Activated CD8-positive, alpha-beta memory T cell treated with anti-CD3 and anti-CD28 coated beads for 48 hours (primary cell): ENCODE measurements at regions not wholly inside any gene's neighbourhood (a gene's known extent, or its start where the extent isn't known, plus 50 kb on each side); places are given as distances from the start of the nearest gene placed in this dataset.

ENCODE experiments used
- DNase-seq, 3 experiments: peaks; one replicate each; pipeline ENCODE4 v3.0.0-alpha.2; 2020; ENCODE audit warnings: low read depth in 2 of 3, low spot score in 2 of 3

DNA sequence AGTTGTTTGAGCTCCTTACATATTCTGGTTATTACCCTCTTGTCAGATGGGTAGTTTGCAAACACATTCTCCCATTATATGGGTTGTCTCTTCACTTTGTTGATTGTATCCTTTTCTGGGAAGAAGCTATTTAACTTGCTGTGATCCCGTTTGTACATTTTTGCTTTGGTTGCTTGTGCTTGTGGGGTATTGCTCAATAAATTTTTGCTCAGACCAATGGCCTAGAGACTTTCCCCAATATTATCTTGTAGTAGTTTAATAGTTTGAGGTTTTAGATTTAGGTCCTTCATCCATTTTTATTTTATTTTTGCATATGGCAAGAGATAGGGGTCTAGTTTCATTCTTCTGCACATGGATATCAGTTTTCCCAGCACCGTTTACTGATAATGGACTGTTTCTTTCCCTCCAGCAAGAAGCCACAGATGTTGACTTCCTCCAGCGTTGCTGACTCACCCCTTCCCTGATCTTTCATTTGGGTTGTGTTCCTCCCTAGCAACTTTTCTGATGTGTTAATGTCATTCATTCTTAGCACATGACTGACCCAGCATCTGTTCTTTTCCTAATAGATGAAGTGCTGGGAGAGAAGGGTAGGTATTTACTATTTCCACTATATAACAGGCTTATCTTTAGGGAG, 166.7 kb upstream of the SGO1 start:
- DNase-seq = no peak

DNA sequence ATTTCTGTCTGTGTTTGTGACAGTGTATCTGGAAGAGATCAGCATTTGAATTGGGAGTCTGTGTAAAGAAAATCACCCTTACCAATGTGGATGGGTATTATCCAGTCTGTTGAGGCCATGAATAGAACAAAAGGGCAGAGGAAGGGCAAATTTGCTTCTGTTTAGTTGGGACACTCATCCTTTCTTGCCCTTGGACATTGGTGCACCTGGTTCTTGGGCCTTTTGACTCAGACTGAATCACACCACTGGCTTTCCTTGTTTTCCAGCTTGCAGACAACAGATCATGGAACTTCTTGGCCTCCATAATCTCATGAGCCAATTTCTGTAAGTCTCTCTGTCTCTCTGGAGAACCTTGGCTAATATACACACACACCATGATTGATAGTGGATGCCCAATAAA, 164.4 kb upstream of the SGO1 start:
- DNase-seq = no peak

DNA sequence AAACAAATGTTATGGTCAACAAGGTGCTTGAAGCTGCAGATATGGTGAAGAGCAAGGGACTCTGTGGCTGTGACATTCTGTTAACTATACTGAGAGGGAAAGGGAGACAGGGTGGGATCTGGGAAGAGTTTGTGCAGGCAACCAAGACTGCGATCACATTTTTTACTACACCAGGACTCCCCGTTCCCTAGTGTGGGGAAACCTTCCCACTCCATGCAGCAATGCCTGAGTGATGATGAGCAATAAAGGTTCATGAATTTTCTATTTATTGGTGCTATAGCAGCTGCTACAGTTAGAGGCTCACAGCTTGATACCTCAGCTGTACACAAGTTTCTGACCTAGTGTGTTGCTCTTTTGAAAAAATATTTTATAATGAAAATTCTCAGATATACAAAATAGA, 160.9 kb upstream of the SGO1 start:
- no peak for DNase-seq

DNA sequence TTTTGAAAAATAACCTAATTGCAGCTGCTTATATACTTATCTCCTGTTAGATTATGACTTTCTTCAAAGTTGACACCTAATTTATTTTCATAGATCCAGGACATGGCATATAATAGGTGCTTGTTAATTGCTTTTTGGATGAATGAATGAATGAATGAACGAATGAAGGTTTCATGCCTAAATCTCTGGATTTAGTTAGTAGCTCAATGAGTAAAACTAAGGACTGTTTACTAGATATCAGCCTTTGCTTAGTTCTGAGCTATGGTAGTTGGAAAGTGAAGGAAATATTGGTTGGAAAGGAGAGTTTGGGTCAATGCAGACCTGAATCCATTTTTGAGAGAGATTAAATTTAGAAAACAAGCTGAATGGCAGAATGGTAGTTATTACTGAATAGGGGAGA, 160.4 kb upstream of the SGO1 start:
- no peak for DNase-seq

DNA sequence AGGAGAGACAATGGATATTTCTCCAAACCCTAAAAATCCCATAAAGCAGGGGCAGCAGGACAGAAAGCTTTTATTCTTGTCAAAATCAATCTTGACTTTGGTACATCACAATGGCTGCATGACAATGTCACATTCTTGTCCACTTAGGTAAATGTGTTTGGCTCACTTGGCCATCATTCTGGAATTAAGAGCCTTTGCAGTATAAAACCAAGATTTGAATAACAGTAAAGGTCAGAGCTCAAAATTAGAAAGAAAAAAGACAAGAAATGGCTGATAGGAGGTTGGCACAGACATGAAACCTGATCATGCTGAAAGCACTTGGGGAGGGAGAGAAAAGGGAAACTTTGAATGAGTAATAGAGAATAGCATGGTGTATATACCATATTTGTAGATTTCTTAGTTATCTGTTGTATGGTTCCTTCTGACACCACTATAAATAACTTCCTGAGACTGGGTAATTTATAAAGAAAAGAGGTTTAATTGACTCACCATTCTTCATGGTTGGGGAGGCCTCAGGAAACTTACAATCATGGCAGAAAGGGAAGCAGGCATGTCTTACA, 158.5 kb upstream of the SGO1 start:
- DNase-seq = no peak

DNA sequence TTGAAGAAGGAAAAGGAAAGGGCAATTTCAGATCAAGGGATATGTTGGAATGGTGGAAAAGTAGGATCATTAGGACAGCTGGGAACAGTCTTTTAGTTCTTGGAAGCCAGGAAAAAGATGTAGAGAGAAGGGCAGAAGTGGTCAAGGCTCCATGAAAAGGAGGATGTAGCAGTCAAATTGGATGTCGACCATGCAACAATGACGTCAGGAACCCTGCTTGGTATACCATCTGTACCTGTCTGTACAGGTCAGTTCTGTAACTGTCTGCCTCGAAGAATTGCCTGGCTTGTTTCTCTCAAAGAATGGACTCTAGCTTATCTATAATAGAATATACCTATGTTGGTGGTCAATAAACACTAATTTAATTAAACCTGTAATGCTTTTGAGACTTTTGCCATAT, 157.8 kb upstream of the SGO1 start:
- no peak for DNase-seq

DNA sequence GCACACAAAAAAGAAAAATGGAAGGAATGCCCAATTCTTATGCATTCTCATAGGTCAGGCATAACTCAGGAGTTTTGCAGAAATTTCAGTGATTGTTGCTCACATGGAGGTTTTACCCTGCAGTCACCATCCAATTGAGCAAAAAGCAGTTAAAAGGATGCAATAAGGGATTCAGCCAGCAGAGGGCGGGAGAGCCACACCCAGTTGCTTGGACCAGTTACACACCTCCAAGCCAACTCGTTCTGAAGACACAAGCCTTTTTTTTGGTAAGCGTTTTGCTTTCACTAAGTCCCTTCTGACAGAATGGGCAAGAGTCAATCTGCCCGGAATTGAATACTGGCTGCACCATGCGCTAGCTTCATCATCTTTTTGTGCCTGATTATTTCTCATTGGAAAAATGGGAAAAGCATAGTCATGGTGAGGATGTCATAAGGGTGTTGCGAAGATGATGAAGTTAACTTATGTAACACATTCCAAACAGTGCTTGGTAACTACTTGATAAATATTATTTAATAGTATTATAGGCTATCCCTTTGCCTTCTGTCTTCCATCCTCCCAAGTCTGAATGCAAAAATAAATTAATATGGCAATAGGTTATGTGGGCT, 154.4 kb upstream of the SGO1 start:
- peak; percentile 11 to 60 (median 14) for DNase-seq

DNA sequence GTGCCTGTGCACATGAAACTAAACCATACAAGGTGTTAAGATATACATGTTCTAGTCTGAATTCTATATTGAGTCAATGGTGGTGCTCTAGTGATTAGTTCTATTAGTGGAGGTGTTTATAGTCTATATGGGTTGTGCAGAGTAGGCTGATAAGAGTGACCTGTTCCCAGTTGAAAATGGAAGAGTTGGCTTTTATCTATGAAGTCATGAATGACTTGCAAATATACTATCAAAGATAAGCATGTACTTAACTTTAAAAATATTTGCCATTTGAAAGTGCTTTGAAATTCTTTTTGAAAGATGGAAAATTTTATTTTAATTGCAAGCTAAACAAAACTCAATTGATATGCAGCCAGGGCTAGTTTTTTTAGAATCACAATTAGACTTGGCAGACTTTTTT, 150.6 kb upstream of the SGO1 start:
- no peak for DNase-seq

DNA sequence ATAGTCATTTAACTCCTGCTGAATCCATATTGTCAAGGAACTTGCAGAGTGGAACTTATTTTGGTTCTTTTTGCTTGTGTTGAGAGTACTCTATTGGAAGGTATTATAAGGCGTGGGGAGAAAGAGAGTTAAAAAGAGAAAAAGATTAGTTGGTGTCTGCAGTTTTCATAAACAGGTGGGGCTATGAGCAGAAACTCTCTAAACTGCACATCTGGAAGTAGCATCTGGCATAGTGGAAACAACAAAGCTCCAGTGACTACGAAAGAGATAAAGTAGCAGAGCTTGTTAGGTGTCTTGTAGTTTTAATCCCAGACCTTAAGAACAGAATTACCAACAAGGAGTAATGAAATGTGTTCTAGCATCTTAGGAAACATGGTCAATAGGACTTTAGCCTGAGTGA, 148.8 kb upstream of the SGO1 start:
- no peak for DNase-seq

DNA sequence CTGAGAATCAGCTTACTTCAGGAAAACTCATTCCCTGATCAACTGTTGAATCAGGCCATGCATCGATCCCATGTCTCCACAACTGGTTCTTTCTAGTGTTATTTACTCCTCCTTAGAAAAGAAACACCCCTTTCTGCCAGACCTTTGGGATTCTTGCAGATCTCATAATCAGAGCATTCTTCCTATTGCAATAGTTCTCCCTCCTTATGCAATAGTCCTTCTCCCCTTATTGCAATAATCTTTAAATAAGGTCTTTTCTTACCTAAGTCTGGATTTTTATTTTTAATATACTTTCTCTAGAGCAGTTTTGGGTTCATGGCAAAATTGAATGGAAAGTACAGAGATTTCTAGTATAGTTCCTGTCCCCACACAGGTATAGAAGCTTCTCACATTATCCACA, 141.9 kb upstream of the SGO1 start:
- DNase-seq = no peak

DNA sequence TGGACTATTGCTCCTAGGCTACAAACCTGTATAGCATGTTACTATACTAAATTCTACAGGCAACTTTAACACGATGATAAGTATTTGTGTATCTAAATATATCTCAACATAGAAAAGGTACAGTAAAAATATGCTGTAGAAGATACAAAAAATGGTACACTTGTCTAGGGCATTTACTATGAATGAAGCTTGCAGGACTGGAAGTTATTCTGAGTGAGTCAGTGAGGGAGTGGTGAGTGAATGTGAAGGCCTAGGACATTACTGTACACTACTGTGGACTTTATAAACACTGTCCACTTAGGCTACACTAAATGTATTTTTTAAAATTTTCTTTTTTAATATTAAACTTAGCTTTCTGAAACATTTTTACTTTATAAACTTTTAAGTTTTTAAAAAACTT, 140.5 kb upstream of the SGO1 start:
- no peak for DNase-seq

DNA sequence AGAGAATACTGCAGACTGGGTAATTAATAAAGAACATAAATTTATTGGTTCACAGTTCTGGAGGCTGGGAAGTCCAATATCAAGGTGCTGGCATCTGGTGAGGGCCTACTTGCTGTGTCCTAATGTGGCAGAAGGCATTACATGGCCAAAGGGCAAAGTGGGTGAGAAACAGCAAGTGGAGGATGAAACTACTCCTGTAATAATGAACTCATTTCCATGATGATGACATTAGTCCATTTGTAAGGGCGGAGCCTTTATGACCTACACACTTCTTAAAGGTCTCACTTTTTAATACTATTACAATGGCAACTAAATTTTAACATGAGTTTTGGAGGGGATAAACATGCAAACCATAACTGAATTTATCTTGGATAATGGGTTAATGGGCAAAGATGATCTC, 139.6 kb upstream of the SGO1 start:
- no peak for DNase-seq

DNA sequence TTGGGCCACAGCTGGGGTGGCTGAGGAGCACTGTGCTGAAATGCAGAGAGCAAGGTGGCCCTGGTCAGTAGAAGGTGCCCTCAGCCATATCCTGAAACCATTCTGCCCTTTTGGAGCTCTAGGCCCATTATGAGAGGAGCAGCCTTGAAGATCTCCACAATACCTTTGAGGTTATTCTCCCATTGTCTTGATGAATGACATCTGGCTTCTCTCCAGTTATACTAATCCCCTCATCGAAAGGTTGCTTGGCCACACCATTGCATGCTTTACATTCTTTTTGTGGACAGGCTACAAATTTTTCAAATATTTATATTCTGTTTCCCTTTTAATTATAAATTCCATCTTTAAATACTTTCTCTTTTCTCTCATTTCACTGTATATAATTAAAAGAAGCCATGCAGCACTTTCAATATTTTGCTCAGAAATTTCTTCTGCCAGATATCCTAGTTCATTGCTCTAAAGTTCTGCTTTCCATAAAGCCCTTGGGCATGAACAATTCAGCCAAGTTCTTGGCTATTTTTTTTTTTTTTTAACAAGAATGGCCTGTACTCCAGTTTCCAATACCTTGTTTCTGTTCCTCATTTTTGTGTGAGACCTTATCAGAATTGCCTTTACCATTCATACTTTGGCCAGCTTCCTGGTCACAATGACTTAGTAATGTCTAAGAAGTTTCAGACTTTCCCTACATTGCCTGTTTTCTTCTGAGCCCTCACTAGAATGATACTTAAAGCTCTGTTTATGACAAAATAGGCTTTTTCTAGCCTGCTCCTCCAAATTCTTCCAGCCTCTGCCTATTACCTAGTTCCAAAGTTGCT, 138.9 kb upstream of the SGO1 start:
- DNase-seq = no peak

DNA sequence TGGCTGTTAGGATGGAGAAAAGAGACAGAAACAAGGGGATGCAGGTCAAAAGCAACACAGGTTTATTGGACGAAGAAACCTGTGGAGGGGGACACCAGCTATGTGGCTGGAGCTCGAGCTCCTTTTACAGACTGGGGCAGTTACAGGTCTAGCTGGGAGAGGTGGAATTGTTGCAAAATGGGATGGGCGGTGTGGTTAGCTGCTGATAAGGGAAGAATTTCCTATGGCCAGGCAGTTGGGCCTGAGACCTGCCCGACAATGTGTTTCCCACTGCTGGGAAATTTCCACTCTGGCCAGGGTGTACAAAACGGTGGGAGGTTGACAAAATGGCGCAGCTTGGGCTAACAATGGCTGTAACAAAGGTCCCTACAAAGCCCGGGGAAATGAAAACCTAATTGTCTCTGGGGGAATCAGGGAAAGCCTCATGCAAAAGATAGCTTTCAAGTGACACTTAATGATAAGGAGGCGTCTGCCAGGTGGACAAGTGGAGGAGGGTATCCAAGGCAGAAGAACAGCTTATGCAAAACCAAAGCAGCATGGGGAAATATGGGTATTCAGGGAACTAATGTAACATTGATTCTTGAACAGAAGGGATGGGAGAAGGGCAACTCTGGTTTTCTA, 137.4 kb upstream of the SGO1 start:
- DNase-seq = no peak

DNA sequence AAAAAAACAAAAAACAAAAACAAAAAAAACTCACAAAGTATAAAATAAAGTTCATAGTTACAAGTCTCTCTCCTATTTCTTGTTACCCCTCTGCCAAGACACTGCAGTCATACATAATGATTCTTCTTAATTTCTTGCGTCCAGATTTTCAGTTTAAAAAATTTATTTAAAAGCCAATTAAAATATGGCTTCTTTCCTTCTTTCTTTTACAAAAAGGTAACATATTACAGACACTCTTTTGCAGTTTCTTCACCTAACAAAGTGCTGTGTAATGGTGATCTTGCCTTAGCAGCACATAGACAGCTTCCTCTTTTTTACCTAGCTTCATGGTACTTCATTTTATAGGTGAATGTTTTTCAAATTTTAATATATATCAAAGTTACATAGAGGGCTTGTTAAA, 136.1 kb upstream of the SGO1 start:
- DNase-seq = no peak

DNA sequence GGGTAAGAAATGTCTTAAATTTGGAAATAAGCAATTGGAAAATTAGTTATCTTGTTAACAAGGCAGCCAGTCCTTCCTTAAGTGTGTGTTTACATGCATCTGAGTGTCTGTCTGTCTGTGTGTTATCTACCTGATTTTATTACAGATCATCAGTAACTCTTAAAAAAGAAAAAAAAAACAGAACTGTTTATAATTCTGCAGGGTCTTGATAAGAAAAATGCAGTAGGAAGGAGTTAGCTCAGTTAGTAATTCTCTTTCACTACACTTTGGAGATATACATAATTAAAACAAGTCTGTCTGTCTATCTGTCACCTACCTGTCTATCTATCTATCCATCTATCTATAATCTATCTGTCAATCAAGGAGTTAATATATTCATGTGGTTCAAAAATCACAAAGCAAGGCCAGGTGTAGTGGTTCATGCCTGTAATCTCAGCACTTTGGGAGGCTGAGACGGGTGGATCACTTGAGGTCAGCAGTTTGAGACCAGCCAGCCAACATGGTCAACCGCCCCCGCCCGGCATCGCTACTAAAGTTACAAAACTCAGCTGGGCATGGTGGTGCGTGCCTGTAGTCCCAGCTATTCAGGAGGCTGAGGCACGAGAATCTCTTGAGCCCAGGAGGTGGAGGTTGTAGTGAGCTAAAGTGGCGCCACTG, 135.5 kb upstream of the SGO1 start:
- no peak for DNase-seq

DNA sequence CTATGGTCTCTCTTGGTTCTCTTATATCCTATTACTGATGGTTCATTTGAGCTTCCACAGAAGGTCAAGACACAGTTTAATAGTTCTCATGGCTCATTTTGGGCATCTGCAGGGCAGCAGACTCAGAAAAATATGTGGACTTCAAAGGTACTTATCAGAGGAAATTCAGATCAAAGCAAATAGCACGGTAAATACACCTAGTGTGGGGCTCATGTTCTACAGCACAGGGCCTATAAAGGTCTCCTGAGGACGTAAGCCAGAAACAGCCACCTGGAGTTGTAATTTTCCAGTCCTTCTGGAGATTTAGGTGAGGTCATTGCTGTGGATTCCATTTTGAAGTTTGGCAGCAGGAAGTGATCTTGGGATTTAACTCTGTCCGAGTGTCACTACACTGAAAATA, 134.5 kb upstream of the SGO1 start:
- DNase-seq = no peak

DNA sequence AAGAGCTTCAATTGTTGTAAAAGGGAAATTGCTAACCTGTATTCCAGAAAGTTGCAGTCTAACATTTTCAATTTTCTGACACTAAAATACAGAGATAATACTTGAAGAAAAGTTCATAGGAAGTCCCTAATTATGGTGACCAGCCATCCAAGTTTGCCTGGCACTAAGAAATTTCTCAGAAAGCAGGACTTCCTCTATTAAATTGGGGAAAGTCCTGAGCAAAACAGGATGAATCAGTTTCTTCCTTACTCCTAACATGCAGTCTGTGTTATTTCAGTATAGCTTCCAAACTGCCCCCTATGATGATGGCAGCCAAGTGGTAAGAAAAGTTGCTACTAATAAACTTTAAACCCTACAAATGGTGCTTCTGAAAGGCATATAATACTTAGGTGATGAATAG, 133.5 kb upstream of the SGO1 start:
- DNase-seq = no peak

DNA sequence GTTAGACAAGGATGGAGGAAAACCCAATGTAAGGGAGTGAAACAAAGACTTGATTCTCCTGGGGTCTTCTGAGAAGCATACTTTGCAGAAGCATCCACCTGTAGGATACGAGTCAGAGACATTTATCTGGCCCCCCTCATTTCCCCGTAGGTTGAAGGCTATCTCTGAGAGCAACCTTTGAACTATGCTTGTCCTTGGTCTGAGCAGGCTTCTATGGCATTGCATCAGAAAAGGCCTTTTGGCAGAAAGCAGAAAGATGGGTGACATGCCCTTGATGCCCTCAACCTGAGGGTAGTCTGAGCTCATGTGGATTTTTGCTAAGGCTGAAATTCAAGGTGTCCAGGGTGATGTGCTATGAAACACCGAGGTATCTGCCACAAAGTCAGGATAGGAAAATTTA, 131.6 kb upstream of the SGO1 start:
- no peak for DNase-seq

DNA sequence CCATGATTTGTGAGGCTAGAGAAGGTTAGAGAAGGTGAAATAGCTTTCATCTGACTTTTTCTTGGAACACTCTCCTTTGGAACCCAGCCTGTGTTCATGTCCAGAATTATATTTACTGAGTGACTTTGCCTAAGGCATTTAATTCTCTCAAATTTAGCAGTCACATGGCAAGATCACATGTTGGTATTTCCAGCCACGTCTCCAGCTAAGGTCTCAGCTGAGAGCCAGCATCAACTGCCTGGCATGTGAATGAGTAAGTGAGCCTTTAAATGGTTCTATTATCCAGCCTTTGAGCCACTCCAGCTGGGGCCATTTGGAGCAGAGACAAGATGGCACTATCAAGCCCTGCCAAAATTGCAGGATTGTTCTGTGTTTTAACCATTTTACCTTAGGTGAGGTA, 130.2 kb upstream of the SGO1 start:
- no peak for DNase-seq

DNA sequence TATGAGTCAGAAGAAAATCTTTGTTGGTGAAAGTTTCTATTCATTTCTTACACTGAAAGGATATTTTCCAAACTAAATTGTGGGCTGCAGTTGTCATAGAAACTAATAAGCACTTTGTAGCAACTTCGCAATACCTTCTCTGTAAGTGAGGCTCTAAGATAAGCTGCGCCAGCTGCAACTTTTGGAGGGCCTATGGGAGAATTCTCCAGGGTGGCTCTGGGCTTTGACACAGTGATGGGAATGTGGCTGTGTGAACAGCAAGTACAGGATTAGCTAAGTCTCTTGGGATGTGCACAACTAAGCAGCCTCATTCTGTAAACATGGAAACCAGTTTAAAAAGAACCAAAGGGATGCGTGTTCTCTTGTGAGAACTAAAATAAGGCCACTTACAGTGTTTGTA, 124.6 kb upstream of the SGO1 start:
- no peak for DNase-seq
